ENCODE measurements at regions not wholly inside any gene's neighbourhood (a gene's known extent, or its start where the extent isn't known, plus 50 kb on each side); places are given as distances from the start of the nearest gene placed in this dataset.

- no peak overlapping the region for H3K4me2 ChIP-seq (ENCODE audit: low read depth, low read length)
- H3K4me3 ChIP-seq (ENCODE audit: low read length) = no peak overlapping the region
- H3F3A ChIP-seq (ENCODE audit: insufficient read depth, low read length) = no peaks in the 10 kb centered on the region
- H3K27ac ChIP-seq (ENCODE audit: low read length) = no peak overlapping the region
- H3K27me3 ChIP-seq (replicated peaks; ENCODE audit: insufficient read depth, low read length) = no peaks in the 10 kb centered on the region
- no peaks in the 10 kb centered on the region for H3K36me3 ChIP-seq (replicated peaks; ENCODE audit: insufficient read depth, low read length)
- no peaks in the 10 kb centered on the region for H4K20me1 ChIP-seq (ENCODE audit: insufficient read depth, low read length)
- no peaks in the 10 kb centered on the region for H3K79me2 ChIP-seq (ENCODE audit: low read length)
- no peaks in the 10 kb centered on the region for H3K4me1 ChIP-seq (ENCODE audit: low read length)
- no peaks in the 10 kb centered on the region for H3K9me3 ChIP-seq (replicated peaks; ENCODE audit: insufficient read depth, low read length)
- H2AFZ ChIP-seq (ENCODE audit: low read length) = no peak overlapping the region
- H3K9ac ChIP-seq (ENCODE audit: low read length) = no peak overlapping the region
- TF ChIP-seq, protein P1, sequence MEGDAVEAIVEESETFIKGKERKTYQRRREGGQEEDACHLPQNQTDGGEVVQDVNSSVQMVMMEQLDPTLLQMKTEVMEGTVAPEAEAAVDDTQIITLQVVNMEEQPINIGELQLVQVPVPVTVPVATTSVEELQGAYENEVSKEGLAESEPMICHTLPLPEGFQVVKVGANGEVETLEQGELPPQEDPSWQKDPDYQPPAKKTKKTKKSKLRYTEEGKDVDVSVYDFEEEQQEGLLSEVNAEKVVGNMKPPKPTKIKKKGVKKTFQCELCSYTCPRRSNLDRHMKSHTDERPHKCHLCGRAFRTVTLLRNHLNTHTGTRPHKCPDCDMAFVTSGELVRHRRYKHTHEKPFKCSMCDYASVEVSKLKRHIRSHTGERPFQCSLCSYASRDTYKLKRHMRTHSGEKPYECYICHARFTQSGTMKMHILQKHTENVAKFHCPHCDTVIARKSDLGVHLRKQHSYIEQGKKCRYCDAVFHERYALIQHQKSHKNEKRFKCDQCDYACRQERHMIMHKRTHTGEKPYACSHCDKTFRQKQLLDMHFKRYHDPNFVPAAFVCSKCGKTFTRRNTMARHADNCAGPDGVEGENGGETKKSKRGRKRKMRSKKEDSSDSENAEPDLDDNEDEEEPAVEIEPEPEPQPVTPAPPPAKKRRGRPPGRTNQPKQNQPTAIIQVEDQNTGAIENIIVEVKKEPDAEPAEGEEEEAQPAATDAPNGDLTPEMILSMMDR (IDR thresholded peaks at IDR 0.05; ENCODE audit: low read length) = no peak
- no peak for TF ChIP-seq EZH2 (optimal IDR thresholded peaks at IDR 0.05; ENCODE audit: low read depth, low read length)
- TF ChIP-seq EZH2phosphoT487 (IDR thresholded peaks at IDR 0.05; ENCODE audit: low read length) = no peak
- no peak for DNase-seq
- H3K9me2 ChIP-seq (replicated peaks; ENCODE audit: insufficient read depth, low read length) = no peaks in the 10 kb centered on the region
These were observed 208.0 kb upstream of the DEPDC1 start for GRCh38 chr1:68704800-68705443.

DNA sequence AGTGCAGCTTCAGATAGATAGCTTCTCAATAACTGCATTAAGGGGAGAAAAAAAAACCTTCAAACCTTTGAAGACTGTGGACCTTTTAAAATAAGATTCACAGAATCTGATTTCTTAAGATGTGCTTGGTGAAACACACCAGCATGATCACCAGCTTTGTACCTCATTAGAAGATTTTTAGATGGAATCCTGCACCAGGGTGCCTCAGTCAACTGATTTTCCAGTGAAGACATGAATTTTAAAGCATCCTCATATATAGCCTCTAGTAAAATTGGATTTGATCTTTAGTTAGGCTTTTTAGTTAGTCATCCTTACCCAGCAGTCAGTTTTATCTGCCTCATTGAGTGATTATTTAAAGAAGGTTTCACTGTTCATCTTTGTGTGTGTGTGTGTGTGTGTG is 208.6 kb upstream of the DEPDC1 start:
- Histone ChIP-seq H3K9me2 (replicated peaks; ENCODE audit: insufficient read depth, low read length) (no peaks in the 10 kb centered on the region), H3F3A (ENCODE audit: insufficient read depth, low read length) (no peaks in the 10 kb centered on the region), H3K4me1 (ENCODE audit: low read length) (no peaks in the 10 kb centered on the region), H3K27ac (ENCODE audit: low read length) (no peak overlapping the region), H3K4me2 (ENCODE audit: low read depth, low read length) (0 out of 2 replicates have a peak overlapping the region, but pooled peaks have one; percentile 10), H3K27me3 (replicated peaks; ENCODE audit: insufficient read depth, low read length) (no peaks in the 10 kb centered on the region), H3K79me2 (ENCODE audit: low read length) (no peaks in the 10 kb centered on the region), H3K9me3 (replicated peaks; ENCODE audit: insufficient read depth, low read length) (no peaks in the 10 kb centered on the region), H4K20me1 (ENCODE audit: insufficient read depth, low read length) (no peaks in the 10 kb centered on the region), H2AFZ (ENCODE audit: low read length) (no peak overlapping the region), H3K9ac (ENCODE audit: low read length) (no peak overlapping the region), H3K4me3 (ENCODE audit: low read length) (no peak overlapping the region), H3K36me3 (replicated peaks; ENCODE audit: insufficient read depth, low read length) (no peaks in the 10 kb centered on the region)
- TF ChIP-seq EZH2 (optimal IDR thresholded peaks at IDR 0.05; ENCODE audit: low read depth, low read length) (no peak), EZH2phosphoT487 (IDR thresholded peaks at IDR 0.05; ENCODE audit: low read length) (no peak)
- TF ChIP-seq, protein P1 (IDR thresholded peaks at IDR 0.05; ENCODE audit: low read length) = no peak
- DNase-seq = no peak

GRCh38 chr1:68706639-68707317 is 209.9 kb upstream of the DEPDC1 start:
- Histone ChIP-seq H3K27ac (ENCODE audit: low read length) (no peak overlapping the region), H3K36me3 (replicated peaks; ENCODE audit: insufficient read depth, low read length) (no peaks in the 10 kb centered on the region)

More at GRCh38 chr1:68706639-68707317, 209.9 kb upstream of the DEPDC1 start:
- Histone ChIP-seq H3K9me3 (replicated peaks; ENCODE audit: insufficient read depth, low read length) (no peaks in the 10 kb centered on the region), H3K4me2 (ENCODE audit: low read depth, low read length) (no peak overlapping the region), H4K20me1 (ENCODE audit: insufficient read depth, low read length) (no peaks in the 10 kb centered on the region), H3F3A (ENCODE audit: insufficient read depth, low read length) (no peaks in the 10 kb centered on the region), H3K9me2 (replicated peaks; ENCODE audit: insufficient read depth, low read length) (no peaks in the 10 kb centered on the region), H3K79me2 (ENCODE audit: low read length) (no peaks in the 10 kb centered on the region), H2AFZ (ENCODE audit: low read length) (peak overlapping the region; percentile 9; the same call in 1 of the 2 replicates), H3K4me3 (ENCODE audit: low read length) (no peak overlapping the region), H3K9ac (ENCODE audit: low read length) (no peak overlapping the region), H3K4me1 (ENCODE audit: low read length) (no peaks in the 10 kb centered on the region), H3K27me3 (replicated peaks; ENCODE audit: insufficient read depth, low read length) (no peaks in the 10 kb centered on the region)
- TF ChIP-seq EZH2phosphoT487 (IDR thresholded peaks at IDR 0.05; ENCODE audit: low read length) = no peak
- TF ChIP-seq, protein P1 (IDR thresholded peaks at IDR 0.05; ENCODE audit: low read length) = no peak
- no peak for TF ChIP-seq EZH2 (optimal IDR thresholded peaks at IDR 0.05; ENCODE audit: low read depth, low read length)
- DNase-seq = no peak

All from MM.1S (cell line).